NB4 (cell line): ENCODE measurements at regions not wholly inside any gene's neighbourhood (a gene's known extent, or its start where the extent isn't known, plus 50 kb on each side); places are given as distances from the start of the nearest gene placed in this dataset.

Experiments
- CTCF ChIP-seq: IDR thresholded peaks from one replicate; pipeline ENCODE4 v1.5.1; 2012; ENCODE audit warnings: low read depth, low read length
- POLR2A ChIP-seq: IDR thresholded peaks from 2 replicates; pipeline ENCODE4 v1.6.1; 2011; ENCODE audit warnings: mild to moderate bottlenecking; ENCODE audit not compliant: insufficient read length; ENCODE audit errors: extremely low read depth

- TF ChIP-seq POLR2A (no peak), CTCF (no peak)
These were observed 365.7 kb upstream of the USP24 start for GRCh38 chr1:55580845-55581332.
